Right hindlimb (tissue), 1 donor: ENCODE measurements at regions not wholly inside any gene's neighbourhood (a gene's known extent, or its start where the extent isn't known, plus 50 kb on each side); places are given as distances from the start of the nearest gene placed in this dataset.
"Not testable (repeated sequence)": the region's sequence is repeated elsewhere in the genome, so short reads cannot be mapped to it uniquely, and the experiment has no call there.

Source experiments
- DNase-seq: peaks from one replicate; pipeline ENCODE4 v3.0.0-alpha.2; 2018

DNA sequence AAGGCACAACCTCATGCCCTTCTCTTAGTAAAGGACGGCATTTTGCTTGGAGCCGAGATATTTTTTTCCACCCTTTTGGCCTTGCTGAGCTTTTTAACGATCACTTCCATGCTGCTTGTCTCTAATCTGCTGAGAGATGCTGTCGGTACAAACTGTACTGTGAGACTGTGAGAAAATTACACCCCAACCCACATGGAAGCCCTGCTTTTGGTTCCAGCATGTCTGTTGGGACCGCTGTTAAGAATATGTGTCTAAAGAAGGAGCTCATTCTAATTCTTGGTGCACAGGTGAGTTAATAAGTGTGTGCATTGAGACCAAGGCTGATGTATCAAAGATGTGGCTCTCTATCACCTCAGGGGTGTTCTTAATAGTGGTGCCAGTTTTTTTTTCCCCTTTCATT lies 304.5 kb upstream of the MAP3K7 start:
- DNase-seq = no peak

DNA sequence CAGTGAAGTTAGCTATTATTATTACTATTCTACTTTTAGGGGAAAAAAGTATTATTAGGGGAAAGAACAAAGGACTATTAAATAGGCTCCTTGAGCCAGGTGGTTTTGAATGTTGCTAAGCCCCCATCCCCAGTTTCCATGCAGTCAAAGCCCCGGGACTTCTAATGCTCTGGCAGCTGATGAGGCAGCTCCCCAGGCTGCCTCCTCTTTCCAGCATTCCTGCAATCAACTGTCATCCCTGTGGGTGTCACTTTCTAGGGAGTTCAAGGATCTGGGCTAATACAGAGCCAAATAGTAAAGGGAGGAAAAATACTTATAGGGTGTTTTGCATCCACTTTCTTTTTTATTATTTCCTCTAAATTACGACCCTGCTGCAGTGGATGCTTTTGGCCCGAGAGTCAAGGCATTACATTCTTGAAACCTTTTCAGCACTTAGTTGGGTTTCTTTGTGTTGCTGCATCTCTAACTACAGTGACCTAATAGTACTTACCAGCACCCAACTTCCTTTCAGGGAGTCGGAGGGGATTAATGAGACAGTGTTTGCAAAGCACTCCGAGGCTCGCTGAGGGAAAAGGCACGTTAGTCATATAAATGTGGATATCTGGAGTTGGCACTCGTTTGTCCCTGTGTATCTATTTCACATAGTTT lies 303.9 kb upstream of the MAP3K7 start:
- no peak for DNase-seq

DNA sequence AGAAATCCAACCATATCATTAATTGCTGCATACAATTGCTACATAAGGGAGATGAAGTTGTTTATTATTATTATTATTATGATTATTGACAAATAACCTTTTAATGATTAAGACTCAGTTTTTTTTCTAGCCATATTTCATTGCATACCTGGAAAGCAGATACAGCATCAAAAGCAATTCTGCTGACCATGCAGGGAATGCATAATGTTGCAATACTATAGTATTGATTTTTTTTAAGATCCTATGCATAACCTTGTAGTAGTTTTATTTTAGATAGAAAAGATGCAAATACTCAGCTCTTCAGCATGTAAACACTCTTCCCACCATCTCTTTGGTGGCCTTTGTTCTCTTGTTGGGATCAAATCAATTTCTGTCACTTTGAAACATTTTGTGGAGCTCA lies 300.9 kb upstream of the MAP3K7 start:
- DNase-seq = no peak

DNA sequence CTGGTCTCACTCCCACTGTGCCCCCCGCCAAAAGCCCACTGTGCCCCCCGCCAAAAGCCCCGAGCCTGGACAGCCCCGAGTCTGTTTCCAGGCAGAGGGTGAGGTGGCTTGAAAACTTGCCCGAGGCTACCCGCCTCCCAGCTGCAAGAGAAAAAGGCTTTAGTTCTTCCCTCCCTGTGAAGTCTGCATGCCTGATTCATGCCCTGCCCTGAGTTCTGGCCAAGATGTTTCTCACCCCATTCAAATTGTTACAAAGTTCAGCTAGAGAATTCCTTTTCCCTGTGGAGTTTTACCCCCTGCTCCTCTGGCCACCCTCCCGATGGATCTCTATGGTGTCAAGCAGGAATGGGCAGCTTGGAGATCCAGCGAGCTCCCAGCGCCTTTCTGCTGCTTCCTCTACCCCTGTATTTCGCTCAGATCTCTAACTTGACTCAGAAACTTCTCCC lies 298.8 kb upstream of the MAP3K7 start:
- no peak for DNase-seq

DNA sequence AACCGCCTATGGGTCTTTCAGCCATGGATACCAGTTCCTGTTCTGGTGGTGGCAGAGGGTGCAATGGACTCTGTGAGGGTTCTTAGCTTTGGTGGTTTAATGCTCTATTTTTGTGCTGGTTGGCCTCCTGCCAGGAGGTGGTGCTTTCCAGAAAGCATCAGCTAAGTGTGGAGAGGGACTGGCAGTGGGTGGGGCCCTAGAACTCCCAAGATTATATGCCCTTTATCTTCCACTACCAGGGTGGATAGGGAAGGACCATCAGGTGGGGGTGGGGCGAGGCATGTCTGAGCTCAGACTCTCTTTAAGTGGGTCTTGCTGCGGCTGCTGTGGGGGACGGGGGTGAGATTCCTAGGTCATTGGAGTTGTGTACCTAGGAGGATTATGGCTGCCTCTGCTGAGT lies 298.3 kb upstream of the MAP3K7 start:
- DNase-seq = not testable (repeated sequence)

DNA sequence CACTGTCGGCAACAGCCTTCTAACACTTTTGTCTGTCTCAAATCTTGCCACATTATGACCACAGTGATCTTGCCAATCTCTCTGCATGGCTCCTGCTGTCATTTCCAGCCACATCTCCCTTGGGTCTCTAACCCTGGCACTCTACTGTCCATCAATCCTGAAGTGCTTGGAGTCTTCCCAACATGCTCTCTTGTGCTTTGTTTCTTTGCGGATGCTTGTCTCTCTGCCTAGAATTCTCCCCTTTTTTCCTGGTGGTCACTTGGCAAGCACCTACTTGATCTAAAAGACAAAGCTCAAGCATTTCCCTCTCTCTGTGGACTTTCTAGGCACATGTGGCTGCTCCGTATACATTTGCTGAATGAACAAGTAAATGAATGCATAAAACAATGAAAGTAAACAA lies 290.7 kb upstream of the MAP3K7 start:
- DNase-seq = no peak

DNA sequence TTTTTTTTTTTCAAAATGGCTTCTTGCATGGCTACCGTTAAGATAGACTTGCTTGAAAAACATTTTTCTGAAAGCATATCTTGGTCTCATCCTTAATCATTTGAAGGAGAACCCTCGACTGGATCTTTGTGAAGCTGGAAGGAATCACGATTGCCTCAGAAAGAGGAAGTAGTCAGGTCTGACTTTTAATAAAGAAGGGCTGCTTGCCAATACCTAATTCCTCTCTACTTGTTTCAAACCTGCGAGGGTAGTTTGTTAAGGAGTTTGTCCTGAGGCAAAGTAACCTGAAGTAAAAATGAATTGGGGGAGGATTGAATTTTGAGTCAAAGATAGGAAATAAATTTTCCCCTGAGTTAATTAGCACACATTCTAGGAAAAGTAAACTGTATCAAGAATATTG lies 288.1 kb upstream of the MAP3K7 start:
- no peak for DNase-seq

DNA sequence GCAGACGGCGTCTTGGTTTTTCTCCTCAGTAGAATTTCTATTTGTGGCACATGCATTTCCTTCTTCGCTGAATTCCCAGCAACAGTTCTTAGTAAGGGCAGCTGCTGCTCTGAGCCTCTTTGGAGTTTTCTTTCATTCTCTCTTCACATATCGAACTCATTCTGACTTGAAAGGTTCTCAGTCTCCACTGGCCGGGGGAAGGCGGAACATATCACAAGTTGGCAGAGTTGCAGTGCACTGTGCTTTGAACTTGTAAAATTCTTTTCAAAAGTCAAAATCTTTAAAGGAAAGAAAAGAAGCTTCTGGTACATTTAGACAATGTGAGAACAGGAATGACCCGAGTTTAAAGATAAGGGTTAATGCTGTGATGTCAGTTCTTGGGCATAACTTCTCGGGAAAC lies 286.1 kb upstream of the MAP3K7 start:
- DNase-seq = no peak

DNA sequence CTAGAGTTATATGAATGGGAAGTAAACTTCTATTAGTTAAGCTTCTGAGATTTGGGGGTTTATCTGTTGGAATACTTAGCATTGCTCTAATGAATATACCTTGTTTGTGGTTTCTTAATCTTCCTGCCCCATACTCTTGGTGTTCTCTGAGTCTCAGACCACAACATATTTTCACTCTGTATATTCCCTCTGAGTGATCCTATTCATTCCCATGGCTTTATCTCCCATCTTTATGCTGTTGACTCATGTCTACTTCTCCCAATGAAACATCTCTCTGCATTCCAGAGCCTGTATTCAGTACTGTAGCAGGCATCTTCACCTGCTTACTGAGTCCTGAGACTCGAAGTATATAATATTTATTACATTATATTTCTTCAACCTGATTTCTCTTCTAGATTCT lies 283.7 kb upstream of the MAP3K7 start:
- no peak for DNase-seq

DNA sequence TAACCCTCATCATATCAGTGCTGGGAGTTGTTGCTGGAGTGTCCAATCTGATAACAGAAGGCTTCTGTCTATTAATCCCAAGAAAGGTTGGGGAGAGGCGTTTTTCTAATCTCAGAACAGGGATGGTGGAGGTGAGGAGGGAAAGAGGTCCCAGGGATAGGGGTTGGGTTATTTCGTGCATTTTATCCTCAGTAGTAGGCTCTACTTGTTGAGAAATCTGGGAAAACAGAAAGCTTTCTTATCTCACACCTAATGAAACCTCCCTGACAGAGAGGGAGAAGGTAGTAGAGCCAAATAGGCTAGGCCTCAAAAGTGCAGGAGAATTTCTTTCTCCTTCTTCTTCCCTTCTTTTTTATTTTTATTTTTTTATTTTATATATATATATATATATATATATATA lies 281.8 kb upstream of the MAP3K7 start:
- no peak for DNase-seq

DNA sequence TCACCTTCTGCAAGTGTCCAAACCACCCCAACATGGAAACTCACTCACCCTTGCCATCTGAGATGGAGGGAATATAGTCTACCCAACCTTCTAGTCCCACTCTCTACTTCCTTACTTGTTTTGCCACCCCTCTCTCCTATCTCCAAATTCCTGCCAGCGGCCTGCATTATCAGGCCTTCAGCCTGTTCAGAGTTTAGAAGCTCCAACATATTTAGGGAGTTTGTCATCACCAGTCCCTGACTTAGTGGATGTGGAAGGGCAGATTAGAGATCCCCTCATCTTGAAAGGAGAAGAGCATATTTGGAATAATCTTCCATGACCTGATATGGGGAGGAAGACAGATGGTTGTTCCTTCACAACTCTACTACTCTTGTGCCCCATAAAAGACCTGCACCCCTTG lies 281.4 kb upstream of the MAP3K7 start:
- DNase-seq = no peak

DNA sequence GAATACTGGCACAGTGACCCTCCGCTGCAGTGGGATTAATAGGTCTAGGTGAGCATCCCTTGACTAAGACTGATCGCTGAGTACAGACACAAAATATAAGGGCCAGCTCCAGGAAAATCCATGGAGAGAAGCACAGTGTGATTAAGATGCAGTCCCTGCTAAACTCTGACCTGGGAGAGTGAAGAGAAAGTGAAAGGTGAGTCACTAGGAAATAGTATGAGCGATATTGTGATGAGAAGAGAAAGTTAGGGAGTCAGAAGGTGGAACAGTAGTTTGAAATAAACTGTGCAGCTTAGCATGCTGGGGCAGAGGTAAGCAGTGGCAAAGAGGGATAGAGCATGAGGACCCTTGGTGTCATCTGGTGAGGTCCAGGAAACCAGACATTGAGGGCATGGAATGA lies 278.6 kb upstream of the MAP3K7 start:
- no peak for DNase-seq

DNA sequence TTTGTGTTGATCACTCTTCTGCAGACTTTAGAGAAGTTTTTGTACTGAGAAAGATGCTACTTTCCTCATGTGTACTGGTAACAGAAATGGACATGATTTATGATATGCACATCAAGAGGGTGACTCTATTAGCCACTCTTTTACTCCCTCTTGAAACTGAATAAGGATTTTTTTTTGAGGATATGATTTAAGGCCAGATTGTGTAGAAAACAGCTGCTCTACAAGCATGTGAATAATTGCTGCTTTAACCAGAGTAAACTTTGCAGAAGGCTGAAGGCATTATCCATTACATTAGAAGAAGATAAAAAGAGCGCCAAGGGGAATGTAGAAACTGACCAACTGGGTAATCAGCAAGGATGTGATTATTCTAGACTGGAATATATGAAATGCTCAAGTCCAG lies 276.2 kb upstream of the MAP3K7 start:
- no peak for DNase-seq

DNA sequence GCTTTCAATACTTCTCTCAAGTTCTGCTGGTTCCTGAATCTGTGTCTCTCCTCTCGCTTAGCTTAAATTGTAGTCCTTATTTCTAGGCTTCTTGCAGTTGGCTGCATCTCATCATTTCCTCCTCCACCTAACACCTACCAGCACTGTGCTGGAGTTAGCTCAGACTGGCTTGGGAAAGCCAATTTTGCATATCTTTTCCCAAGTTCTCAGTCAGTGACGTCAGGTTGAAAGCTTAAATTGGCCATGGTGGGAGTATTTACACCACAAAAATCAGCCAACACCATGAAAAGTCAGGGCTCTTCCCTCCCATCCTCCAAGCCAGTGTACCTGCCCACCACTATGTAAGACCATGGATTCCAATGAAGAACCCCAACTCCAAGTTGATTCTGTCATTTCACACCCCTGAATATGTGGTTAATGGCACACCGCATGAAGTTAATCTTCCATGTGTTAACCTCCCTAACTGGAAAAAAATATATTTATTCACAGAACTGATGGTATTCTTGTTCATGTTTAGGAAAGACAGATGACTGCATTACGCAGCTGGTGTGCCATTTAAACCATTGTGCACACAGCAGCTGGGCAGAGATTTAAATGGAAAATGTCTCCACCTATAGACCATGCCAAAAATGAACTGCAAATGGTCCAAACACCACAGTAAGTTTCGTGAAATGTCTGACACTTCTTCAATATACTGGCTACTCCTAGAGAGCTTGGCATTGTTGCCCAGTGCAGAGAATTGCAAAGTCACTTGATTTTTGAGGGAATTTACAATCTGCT lies 274.1 kb upstream of the MAP3K7 start:
- no peak for DNase-seq

DNA sequence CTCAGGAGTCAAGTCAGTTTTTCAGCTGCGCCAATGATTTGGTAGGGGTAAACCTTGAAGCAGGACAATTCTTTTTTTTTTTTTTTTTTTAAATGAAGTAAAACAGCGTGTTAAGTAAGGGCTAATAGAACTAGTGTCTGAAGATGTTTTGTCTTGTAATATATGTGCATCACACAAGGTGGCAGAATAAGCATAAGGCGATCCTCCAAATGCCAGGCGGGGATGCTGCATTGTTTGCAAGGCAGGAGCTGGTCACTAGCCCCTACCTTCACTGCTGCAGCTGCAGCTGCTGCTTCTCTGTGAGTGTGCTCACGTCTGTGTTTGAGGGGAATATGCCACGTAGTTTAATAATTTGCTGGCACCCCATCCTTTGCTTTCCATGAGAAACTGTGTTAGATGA lies 272.7 kb upstream of the MAP3K7 start:
- no peak for DNase-seq

DNA sequence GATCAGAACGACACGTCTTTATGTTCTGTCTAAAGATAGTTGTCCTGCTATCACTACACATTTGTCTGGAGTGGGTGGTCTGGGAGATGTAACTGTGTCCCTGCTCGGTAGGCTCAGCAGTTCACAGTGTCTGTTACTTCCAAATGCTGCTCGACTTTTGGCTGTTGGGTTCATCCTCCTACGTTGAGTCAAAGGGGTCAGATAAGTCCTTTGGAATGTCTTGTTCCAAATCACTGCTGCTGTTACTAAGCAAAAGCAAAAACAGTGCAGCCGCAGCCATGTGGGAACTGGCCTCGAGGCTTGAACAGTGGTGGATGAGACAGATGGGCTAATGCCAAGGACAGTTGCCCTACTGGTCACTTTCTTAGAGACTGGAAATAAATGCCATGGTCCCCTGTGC lies 272.2 kb upstream of the MAP3K7 start:
- DNase-seq = no peak

DNA sequence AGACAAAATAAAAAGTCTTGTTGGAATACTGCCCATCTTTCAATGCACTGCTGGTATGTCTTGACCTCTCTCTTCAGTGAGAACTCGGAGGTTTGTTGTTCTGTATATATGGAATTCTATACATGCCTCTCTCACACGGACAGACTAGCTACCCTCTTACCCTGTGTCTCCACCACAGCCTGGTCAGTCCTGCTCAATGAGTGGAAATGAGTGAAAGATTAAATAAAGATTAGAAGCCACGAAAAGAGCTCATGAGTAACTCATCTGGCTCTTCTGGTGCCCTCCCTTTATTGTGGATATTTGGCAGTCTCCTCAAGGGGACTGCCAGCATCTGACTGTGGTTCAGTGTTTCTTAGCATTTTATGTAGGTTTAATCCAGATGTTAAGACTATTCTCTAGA lies 262.8 kb upstream of the MAP3K7 start:
- no peak for DNase-seq

DNA sequence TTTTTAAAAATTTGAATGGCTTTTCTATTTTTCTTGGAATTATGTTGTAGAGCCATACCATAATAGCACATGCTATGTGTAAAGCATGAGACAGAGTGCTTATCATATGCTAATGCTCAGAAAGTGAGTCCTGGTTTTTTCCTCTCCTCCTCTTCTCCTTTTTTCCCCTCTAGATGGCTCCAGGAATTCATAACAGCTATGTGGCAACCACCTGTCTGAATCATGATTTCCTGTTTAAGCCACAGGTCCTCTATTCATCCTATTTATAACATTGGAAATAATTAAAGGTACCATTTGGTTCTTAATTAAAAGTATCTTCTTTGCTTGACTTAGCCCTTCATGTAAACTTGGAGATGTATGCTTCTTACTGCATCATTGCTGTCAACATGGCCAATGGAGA lies 260.0 kb upstream of the MAP3K7 start:
- DNase-seq = no peak

DNA sequence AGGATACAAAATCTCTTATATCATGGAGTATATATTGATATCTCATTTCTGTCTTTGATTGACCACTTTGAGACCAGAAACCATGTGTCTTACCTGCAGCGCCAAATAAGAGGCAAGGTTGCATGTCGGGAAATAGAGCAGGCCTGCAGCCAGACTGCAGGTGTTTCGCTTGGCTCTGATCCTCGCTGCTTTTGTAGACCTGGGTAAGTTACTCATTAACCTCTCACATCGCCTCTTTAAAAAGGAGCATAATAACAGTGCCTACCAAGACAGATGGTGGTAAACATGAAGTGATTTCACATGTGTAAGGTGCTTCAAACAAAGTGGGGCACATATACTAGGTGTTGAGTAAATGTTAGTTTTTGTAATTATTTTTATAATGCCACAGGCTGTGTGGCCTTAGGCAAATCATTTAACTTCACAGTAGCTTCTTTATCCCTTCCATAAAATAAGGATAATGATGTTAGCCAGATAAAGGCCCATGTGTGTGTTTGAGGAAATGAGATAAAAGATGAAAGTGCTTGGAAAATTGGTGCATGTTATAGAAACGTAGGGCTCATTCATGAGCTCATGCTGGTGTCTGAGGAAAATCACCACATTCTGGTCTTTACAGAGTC lies 248.8 kb upstream of the MAP3K7 start:
- no peak for DNase-seq

DNA sequence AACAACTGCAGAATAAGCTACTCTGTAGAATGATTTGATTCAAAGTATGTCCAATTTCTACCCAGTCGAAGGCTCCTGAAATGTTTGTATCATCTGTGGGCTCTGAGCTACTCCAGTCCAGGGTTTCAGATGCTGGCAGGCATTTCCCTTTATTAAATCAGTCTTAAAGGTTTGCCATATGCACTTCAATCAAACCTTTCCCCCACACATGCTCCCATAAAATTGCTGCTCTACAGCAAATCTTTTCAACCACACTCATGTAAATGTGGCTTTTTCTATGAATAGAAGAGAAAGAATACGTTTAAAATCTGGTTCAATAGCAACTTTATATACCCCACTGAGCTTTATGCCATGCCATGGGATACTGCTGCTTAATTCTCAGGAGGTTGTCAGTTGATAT lies 242.4 kb upstream of the MAP3K7 start:
- DNase-seq = no peak

DNA sequence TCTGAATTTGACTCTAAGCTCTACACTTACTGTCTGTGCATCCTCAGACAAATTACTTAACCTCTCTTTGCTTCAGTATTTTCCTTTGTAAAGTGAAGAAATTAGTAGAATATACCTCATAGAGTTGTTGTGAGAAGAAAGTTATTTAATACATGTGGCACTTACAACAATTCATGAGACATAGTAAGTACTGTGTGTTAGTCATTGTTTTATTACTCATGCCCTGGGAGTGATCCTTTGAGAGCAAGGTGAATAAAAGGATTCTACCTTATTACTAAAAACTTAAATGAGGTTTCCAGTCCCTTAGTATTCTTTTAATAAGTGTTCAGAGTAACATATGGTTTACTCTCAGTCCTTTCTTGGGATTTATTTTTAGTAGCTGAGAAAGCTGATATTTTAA lies 233.6 kb upstream of the MAP3K7 start:
- no peak for DNase-seq

DNA sequence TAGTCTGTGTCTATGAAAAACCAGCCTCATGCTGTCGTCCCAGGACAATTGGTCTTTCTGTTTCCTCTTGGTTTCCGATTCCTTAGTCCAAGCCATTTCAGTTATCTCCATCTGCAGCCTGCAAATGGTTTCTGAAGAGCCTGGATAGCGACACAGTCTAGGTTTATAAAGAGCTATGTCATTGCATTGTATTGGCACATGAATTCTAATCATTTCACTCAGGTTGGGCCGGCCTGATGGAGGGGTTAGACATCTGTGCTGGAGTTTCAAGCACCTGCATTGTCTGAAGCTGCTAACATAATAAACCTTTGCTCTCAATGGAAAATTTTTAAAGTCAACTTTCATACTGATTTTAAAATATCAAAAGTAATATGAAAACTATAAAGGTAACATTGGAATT lies 232.6 kb upstream of the MAP3K7 start:
- no peak for DNase-seq

DNA sequence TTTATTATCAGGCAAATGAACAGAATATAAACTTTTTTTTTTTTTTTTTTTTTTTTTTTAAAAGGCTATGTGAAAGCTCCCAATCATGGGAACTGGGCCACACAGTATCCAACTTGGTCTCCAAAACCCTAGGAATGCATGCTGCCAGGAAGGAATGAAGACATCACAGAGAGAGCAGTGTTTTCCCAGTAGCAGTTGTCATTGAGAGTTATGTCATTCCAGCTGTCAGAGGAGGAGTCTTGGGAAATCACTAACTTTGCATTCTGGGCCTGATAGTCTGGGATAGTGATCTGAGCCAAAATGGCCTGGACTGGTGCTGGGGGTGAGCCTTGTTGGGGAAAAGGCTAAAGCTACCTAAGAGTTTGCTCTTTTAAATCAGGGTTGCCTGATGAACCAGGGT lies 231.3 kb upstream of the MAP3K7 start:
- DNase-seq = peak; percentile 46

DNA sequence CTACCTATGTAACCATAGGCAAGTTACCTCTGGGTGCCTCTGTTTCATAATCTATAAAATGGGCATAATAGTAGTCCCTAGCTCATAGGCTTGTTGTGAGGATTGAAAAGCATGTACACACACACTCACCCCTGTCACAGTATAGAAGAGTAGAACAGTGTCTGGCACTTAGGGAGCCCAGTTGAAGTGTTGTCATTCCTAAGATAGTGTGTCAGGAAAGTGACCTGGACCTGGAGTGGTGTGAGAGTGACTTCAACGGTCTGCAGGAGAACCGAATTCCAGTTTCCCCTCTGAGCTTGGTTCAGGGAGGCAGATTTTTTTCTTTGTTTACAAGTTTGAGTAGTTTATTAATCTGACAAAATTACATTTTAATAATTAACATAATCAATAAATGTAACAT lies 229.9 kb upstream of the MAP3K7 start:
- DNase-seq = no peak
